Stimulated activated naive CD8-positive, alpha-beta T cell treated with anti-CD3 and anti-CD28 coated beads, Interleukin-15, Interleukin-2, amounts not matched to agents 100 ng/mL and 50 ng/mL, for 24 hours (primary cell): ENCODE measurements at regions not wholly inside any gene's neighbourhood (a gene's known extent, or its start where the extent isn't known, plus 50 kb on each side); places are given as distances from the start of the nearest gene placed in this dataset.

Source experiments
- H3K27ac Mint-ChIP-seq: one replicate; pipeline ENCODE4 v1.8.0; 2021; ENCODE audit warnings: mild to moderate bottlenecking, mixed read lengths
- H3K27me3 Mint-ChIP-seq: one replicate; pipeline ENCODE4 v1.8.0; 2021; ENCODE audit warnings: mixed read lengths
- H3K36me3 Mint-ChIP-seq: one replicate; pipeline ENCODE4 v1.8.0; 2021; ENCODE audit warnings: low read depth, mixed read lengths
- H3K4me1 Mint-ChIP-seq: one replicate; pipeline ENCODE4 v1.8.0; 2021; ENCODE audit warnings: low read depth, mixed read lengths
- H3K4me3 Mint-ChIP-seq: one replicate; pipeline ENCODE4 v1.8.0; 2021; ENCODE audit warnings: mild to moderate bottlenecking, mixed read lengths
- H3K9me3 Mint-ChIP-seq: one replicate; pipeline ENCODE4 v1.8.0; 2021; ENCODE audit warnings: mixed read lengths

DNA sequence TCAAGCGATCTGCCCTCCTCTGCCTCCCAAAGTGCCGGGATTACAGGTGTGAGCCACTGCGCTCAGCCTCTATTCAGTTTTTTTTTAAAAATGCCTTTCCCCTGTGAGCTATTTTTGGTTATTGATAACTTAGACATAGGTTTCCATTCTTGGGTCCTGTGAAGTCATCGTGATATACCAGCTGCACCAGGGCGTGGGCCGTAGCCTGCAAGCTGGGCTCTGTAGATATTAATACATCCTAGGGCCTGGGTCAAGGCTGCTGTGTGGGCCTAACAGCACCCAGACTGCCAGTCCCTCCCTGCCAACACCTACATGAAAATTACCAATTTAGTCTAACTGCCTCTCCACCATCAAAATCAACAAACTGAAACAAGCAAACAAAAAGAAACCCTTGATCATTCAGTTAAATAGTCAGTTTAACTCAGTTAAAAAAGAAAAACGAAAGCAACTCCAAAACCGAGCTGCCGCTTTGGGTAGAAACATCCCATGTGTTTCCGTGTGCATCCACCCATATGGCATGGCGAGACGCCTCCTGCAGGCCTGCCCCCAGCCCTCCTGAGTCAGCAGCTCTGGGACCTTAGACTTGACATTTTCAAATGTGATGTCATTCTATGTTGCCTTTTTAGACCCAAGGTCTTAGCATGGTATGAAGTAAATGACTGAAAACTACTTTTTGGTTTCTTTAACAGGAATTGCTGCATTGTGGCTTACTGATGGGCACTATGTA is 330.2 kb downstream of the GLRX3 start:
- no peak overlapping the region for H3K27ac Mint-ChIP-seq
- no peak overlapping the region for H3K4me3 Mint-ChIP-seq
- H3K9me3 Mint-ChIP-seq, result peaks cover 30% of the 10 kb centered on the region
- no peaks in the 10 kb centered on the region for H3K27me3 Mint-ChIP-seq
- no peaks in the 10 kb centered on the region for H3K4me1 Mint-ChIP-seq
- H3K36me3 Mint-ChIP-seq, result no peaks in the 10 kb centered on the region

GRCh38 chr10:130470286-130470685 is 334.1 kb downstream of the GLRX3 start:
- Mint-ChIP-seq H3K4me3 (no peak overlapping the region), H3K27me3 (no peaks in the 10 kb centered on the region), H3K9me3 (peaks cover 23% of the 10 kb centered on the region), H3K36me3 (no peaks in the 10 kb centered on the region), H3K4me1 (no peaks in the 10 kb centered on the region), H3K27ac (no peak overlapping the region)

GRCh38 chr10:130470973-130471372 is 334.8 kb downstream of the GLRX3 start:
- H3K36me3 Mint-ChIP-seq, result no peaks in the 10 kb centered on the region
- no peaks in the 10 kb centered on the region for H3K4me1 Mint-ChIP-seq
- no peak overlapping the region for H3K4me3 Mint-ChIP-seq
- H3K9me3 Mint-ChIP-seq, result peaks cover 23% of the 10 kb centered on the region
- no peak overlapping the region for H3K27ac Mint-ChIP-seq
- no peaks in the 10 kb centered on the region for H3K27me3 Mint-ChIP-seq

DNA sequence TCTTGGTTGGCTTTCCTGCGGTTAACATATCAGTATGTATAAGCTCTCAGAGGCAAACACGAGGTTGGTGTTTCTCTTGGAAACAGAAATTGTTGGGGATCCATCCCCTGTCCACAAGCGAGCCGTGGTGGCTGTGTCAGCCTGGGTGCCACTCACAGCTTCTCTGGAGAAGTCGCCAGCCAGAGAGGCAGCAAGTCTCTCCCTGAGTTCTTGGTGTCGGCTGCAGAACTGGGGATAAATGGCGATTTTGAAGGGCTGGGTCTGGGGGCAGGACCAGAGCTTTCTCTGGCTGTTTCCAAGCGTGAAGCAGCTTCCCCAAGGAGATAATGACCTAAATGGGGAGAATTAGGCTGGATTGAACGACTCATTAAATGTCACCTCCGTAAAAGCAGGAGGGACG is 335.3 kb downstream of the GLRX3 start:
- no peaks in the 10 kb centered on the region for H3K36me3 Mint-ChIP-seq
- peaks cover 23% of the 10 kb centered on the region for H3K9me3 Mint-ChIP-seq
- no peak overlapping the region for H3K4me3 Mint-ChIP-seq
- H3K4me1 Mint-ChIP-seq, result no peaks in the 10 kb centered on the region
- H3K27ac Mint-ChIP-seq, result no peak overlapping the region
- no peaks in the 10 kb centered on the region for H3K27me3 Mint-ChIP-seq

DNA sequence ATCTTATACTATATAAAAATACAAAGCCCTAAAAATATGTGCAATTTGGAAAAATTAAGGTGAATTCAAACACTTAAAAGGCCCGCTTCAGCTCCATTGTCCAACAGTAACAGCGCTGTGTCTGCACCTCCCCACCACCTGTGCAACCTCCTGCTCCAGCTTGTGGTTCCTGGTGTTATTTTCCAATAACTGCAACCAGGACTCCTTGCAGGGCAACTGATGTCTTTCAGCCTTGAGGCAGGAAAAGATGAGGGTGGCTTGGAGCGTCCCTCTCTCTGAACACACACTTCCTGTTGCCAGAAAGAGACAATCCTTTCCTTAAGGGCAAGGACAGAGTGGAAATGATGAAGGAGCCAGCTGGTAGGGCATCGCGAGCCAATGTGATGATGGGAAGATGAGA is 336.0 kb downstream of the GLRX3 start:
- Mint-ChIP-seq H3K27me3 (no peaks in the 10 kb centered on the region), H3K27ac (no peak overlapping the region), H3K4me3 (no peak overlapping the region), H3K9me3 (peaks cover 19% of the 10 kb centered on the region), H3K4me1 (no peaks in the 10 kb centered on the region), H3K36me3 (no peaks in the 10 kb centered on the region)

DNA sequence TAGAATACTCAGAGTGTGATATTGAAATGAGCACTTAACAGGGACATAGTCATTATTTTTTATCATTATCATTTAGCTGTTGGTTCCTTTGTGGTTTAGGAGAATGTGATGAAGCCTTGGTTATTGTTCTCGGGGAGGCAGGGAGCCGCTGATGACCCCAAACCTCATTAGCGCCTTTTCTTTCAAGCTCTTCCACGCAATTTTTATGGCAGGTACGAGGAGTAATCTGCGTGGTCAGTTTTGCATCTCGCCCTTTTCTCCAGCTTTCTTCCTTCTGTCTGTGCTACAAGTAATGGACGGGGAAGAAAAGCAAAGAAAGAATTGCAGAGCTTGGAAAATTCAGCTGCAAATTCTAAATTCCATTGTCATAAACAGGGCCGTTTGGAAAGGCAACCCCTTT is 338.4 kb downstream of the GLRX3 start:
- Mint-ChIP-seq H3K27ac (no peak overlapping the region), H3K4me3 (no peak overlapping the region), H3K27me3 (no peaks in the 10 kb centered on the region), H3K36me3 (no peaks in the 10 kb centered on the region), H3K4me1 (no peaks in the 10 kb centered on the region), H3K9me3 (peaks cover 5% of the 10 kb centered on the region)

- no peaks in the 10 kb centered on the region for H3K27me3 Mint-ChIP-seq
- H3K4me3 Mint-ChIP-seq, result no peak overlapping the region
- H3K4me1 Mint-ChIP-seq, result no peaks in the 10 kb centered on the region
- no peaks in the 10 kb centered on the region for H3K9me3 Mint-ChIP-seq
- H3K27ac Mint-ChIP-seq, result no peak overlapping the region
- H3K36me3 Mint-ChIP-seq, result no peaks in the 10 kb centered on the region
Measured at GRCh38 chr10:130477360-130477759, 341.2 kb downstream of the GLRX3 start.

DNA sequence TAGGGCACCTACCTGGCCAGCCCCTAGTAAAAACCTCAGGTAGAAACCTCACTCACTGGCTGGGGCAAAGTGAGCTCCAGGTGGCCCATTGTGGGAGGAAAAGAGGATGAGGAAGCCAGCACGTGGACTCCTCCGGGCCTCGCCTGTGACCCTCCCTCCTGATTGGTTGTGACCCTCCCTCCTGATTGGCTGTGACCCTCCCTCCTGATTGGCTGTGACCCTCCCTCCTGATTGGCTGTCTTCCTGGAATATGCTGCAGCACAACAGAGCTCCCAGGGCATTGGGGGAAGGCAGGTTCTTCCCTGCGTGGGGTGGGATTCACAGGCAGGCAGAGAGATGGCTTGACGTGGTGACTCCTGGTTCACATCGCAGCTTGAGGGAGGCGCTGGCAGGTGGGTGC is 343.0 kb downstream of the GLRX3 start:
- Mint-ChIP-seq H3K36me3 (no peaks in the 10 kb centered on the region), H3K4me1 (no peaks in the 10 kb centered on the region), H3K27ac (no peak overlapping the region), H3K27me3 (no peaks in the 10 kb centered on the region), H3K9me3 (no peaks in the 10 kb centered on the region), H3K4me3 (no peak overlapping the region)

- Mint-ChIP-seq H3K4me3 (no peak overlapping the region), H3K27ac (no peak overlapping the region), H3K9me3 (no peaks in the 10 kb centered on the region), H3K4me1 (no peaks in the 10 kb centered on the region), H3K27me3 (no peaks in the 10 kb centered on the region), H3K36me3 (no peaks in the 10 kb centered on the region)
Measured at GRCh38 chr10:130479926-130480325, 343.7 kb downstream of the GLRX3 start.

DNA sequence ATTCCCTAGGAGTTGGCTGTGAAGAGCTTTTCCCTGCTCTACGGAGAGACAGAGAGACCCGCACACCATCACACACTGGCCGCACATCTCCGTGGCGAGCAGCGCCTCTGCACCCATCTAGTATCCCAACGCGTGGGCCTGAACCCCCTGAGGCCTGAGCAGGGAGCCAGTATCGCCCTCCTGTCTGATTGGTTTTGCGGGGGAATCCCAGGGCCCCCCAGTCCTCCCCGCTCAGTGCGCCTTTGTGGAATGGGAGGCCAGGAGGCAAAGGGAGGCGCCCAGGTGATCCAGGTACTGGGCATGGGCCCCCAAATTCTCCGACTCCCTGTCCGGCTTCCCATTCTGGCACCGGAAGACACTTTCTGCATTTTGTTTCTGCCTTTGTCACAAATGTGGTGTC is 344.3 kb downstream of the GLRX3 start:
- Mint-ChIP-seq H3K4me1 (no peaks in the 10 kb centered on the region), H3K36me3 (no peaks in the 10 kb centered on the region), H3K27me3 (no peaks in the 10 kb centered on the region), H3K9me3 (no peaks in the 10 kb centered on the region), H3K27ac (no peak overlapping the region), H3K4me3 (no peak overlapping the region)

GRCh38 chr10:130481076-130481930 is 345.1 kb downstream of the GLRX3 start:
- Mint-ChIP-seq H3K9me3 (no peaks in the 10 kb centered on the region), H3K27ac (no peak overlapping the region), H3K4me3 (no peak overlapping the region), H3K36me3 (no peaks in the 10 kb centered on the region), H3K4me1 (no peaks in the 10 kb centered on the region), H3K27me3 (no peaks in the 10 kb centered on the region)

- H3K4me1 Mint-ChIP-seq, result no peaks in the 10 kb centered on the region
- H3K27me3 Mint-ChIP-seq, result no peaks in the 10 kb centered on the region
- no peaks in the 10 kb centered on the region for H3K36me3 Mint-ChIP-seq
- H3K9me3 Mint-ChIP-seq, result no peaks in the 10 kb centered on the region
- no peak overlapping the region for H3K4me3 Mint-ChIP-seq
- no peak overlapping the region for H3K27ac Mint-ChIP-seq
Measured at GRCh38 chr10:130481936-130482335, 345.7 kb downstream of the GLRX3 start.

DNA sequence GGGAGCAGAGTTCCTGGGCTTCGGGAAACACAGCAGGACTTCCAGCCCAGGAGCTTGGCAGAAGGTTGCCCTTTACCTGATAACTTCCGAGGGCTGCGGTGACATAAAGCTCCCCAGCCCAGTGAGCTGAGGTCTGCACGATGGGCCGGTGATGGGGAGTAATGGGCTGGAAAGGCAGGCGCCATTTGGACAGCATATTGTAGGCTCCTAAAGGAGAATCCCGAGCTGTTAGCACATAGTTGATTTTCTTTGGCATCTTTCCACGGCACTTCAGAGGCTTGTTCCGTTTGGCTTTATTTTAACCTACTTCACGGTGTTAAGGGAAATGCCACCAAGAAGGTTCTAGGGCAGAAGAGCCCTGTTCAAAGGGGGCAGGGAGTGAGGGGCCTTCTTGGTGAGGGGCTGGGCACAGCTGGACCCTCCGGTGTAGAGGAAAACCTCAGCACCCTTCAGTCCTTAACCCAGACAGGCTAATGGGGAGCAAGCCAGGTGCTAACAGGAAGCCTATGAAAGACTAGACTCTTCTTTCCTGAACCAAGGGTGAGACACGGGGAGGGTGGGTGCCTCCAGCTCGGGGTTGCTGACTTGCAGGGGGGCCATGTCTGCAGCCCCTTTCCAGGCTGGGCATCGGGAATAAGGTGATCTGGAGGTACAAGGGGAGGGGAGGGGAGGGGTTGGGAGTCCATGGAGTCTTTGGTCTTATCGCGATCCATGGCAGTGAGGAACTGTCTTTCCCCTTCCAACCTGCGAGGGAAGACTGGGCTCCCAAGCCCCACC is 347.7 kb downstream of the GLRX3 start:
- Mint-ChIP-seq H3K36me3 (no peaks in the 10 kb centered on the region), H3K4me3 (no peak overlapping the region), H3K4me1 (no peaks in the 10 kb centered on the region), H3K27ac (no peak overlapping the region), H3K27me3 (no peaks in the 10 kb centered on the region), H3K9me3 (no peaks in the 10 kb centered on the region)

- Mint-ChIP-seq H3K9me3 (no peaks in the 10 kb centered on the region), H3K36me3 (no peaks in the 10 kb centered on the region), H3K4me1 (no peaks in the 10 kb centered on the region), H3K27me3 (no peaks in the 10 kb centered on the region), H3K4me3 (no peak overlapping the region), H3K27ac (no peak overlapping the region)
Measured at GRCh38 chr10:130484468-130485180, 348.4 kb downstream of the GLRX3 start.
